ENCODE measurements at regions not wholly inside any gene's neighbourhood (a gene's known extent, or its start where the extent isn't known, plus 50 kb on each side); places are given as distances from the start of the nearest gene placed in this dataset.

GRCh38 chr14:103196716-103197115 is 73.5 kb downstream of the TNFAIP2 start:
- WGBS, 2 experiments (ENCODE audit: extremely low coverage in 1 of 2, insufficient coverage in 1 of 2, insufficient read length in 1 of 2, insufficient replicate concordance in 2 of 2, low coverage in 1 of 2, low lambda C conversion rate in 2 of 2, missing lambda C conversion rate in 1 of 2) = 86% methylated on average over 11 of the region's 11 CpGs; no CpG with 5 or more reads in 1 of the 2 experiments
- Histone ChIP-seq H4K20me1 (replicated peaks in 1 of 2; ENCODE audit: control insufficient read depth in 1 of 2, insufficient read depth in 2 of 2, low read length in 2 of 2) (no peaks in the 10 kb centered on the region), H3K4me3 (ENCODE audit: extremely low read depth in 1 of 4, insufficient read depth in 2 of 4, low read depth in 3 of 4, low read length in 4 of 4) (no peak overlapping the region), H3K23ac (ENCODE audit: insufficient read length) (no peak overlapping the region), H4K8ac (ENCODE audit: extremely low read depth, insufficient read depth, low read length) (no peak overlapping the region), H3K56ac (replicated peaks; ENCODE audit: insufficient read length, low read depth, low read length) (no peak overlapping the region), H2BK12ac (ENCODE audit: low read depth, low read length) (no peak overlapping the region), H3K9ac (replicated peaks in 1 of 4; ENCODE audit: extremely low read depth in 1 of 4, low read depth in 3 of 4, low read length in 3 of 4) (no peak overlapping the region), H3K9me3 (ENCODE audit: insufficient read depth in 2 of 2, low read depth in 1 of 2, low read length in 1 of 2) (no peaks in the 10 kb centered on the region; a peak in 1 of 4 replicates), H3K79me2 (ENCODE audit: control insufficient read depth in 1 of 2, insufficient read depth in 2 of 2, low read length in 2 of 2) (no peaks in the 10 kb centered on the region), H3K14ac (ENCODE audit: insufficient read length) (no peak overlapping the region), H3K4ac (replicated peaks; ENCODE audit: insufficient read length, low read depth, low read length) (no peak overlapping the region), H4K91ac (replicated peaks; ENCODE audit: insufficient read length, low read length) (no peak overlapping the region), H3K18ac (ENCODE audit: extremely low read depth, low read length) (no peak overlapping the region), H3K79me1 (ENCODE audit: low read depth, low read length) (no peaks in the 10 kb centered on the region), H3K27ac (ENCODE audit: low read depth, low read length) (no peak overlapping the region), H4K5ac (ENCODE audit: insufficient read length, low read depth, low read length) (no peak overlapping the region), H3K23me2 (ENCODE audit: low read depth, low read length) (no peaks in the 10 kb centered on the region), H3K36me3 (ENCODE audit: control insufficient read depth in 2 of 4, insufficient read depth in 4 of 4, low read length in 3 of 4) (0 out of 8 replicates have a peak, but pooled peaks cover 0 to 2% (median 0%) of the 10 kb centered on the region in 4 experiments), H2AFZ (ENCODE audit: low read length) (no peak overlapping the region), H2BK5ac (ENCODE audit: low read depth, low read length) (no peak overlapping the region), H2AK5ac (ENCODE audit: low read depth, low read length) (no peak overlapping the region), H3K27me3 (replicated peaks in 1 of 4; ENCODE audit: control insufficient read depth in 3 of 4, extremely low read depth in 1 of 4, insufficient read depth in 3 of 4, low read length in 3 of 4) (no peaks in the 10 kb centered on the region), H2BK120ac (replicated peaks; ENCODE audit: low read depth, low read length) (no peak overlapping the region), H2BK15ac (ENCODE audit: low read length) (no peak overlapping the region), H3K4me2 (ENCODE audit: insufficient read depth in 1 of 2, low read depth in 2 of 2, low read length in 2 of 2) (no peak overlapping the region), H3K4me1 (replicated peaks in 1 of 4; ENCODE audit: control insufficient read depth in 3 of 4, insufficient read depth in 4 of 4, low read length in 3 of 4) (peaks cover 0 to 3% (median 0%) of the 10 kb centered on the region in 4 experiments; a peak in 1 of 7 replicates), H2BK20ac (ENCODE audit: low read length) (no peak overlapping the region)
- ChIA-PET POLR2A (ENCODE audit: partially characterized antibody) (no interaction called here), CTCF (ENCODE audit: partially characterized antibody) (interaction anchor here (1.4 kb wide), 1 partner anchor 92 kb away, joined by 3 read pairs; no protein-coding TSS in a partner anchor)
- FAIRE-seq = no peak
- no peak for DNase-seq (ENCODE audit: low read depth in 1 of 2, low spot score in 2 of 2)
- TF ChIP-seq GABPA (IDR thresholded peaks at IDR 0.05; ENCODE audit: borderline replicate concordance, insufficient read depth, low read length) (no peak), ZNF274 (IDR thresholded peaks at IDR 0.05; ENCODE audit: borderline replicate concordance, extremely low read depth, low read length) (no peak), USF2 (IDR thresholded peaks at IDR 0.05; ENCODE audit: low read length) (no peak), NANOG (IDR thresholded peaks at IDR 0.05; ENCODE audit: insufficient read depth, low read depth, low read length, poor library complexity, severe bottlenecking) (no peak), CTBP2 (IDR thresholded peaks at IDR 0.05; ENCODE audit: borderline replicate concordance, insufficient read depth, insufficient read length, low read length) (no peak), POU5F1 (IDR thresholded peaks at IDR 0.05; ENCODE audit: low read depth, low read length) (no peak), PHF8 (conservative IDR thresholded peaks at IDR 0.05; ENCODE audit: low read depth, low read length) (no peak), SAP30 (IDR thresholded peaks at IDR 0.05; ENCODE audit: insufficient read depth, insufficient replicate concordance, low read length) (no peak), RFX5 (IDR thresholded peaks at IDR 0.05; ENCODE audit: borderline replicate concordance, low read depth, low read length) (no peak), GTF2F1 (IDR thresholded peaks at IDR 0.05; ENCODE audit: borderline replicate concordance, low read depth, low read length) (no peak), CBX8 (IDR thresholded peaks at IDR 0.05; ENCODE audit: borderline replicate concordance, low read depth, low read length) (no peak), JUN (IDR thresholded peaks at IDR 0.05; ENCODE audit: low read depth, low read length) (no peak)
